ENCODE measurements at regions not wholly inside any gene's neighbourhood (a gene's known extent, or its start where the extent isn't known, plus 50 kb on each side); places are given as distances from the start of the nearest gene placed in this dataset.

DNA sequence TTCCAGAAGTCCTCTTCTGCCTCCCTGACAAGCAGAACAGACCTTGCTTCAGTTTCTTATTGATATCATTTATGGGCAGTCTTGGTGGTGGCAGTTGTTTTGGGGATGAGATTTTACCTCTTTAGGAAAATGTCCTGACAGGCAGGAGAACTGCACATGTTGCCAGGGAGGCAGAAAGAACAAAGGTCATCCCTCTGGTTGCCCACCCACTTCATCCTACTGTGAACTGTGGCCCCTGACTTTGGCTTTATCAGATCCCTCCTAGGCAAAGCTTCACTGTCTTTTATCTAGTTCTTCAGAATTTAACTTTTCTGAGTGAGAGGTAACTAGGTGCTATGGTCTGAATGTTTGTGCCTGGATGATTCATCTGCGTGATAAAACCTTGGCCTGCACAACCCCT lies 2071.3 kb upstream of the CELF4 start (continued):
- TF ChIP-seq HDAC2 (IDR thresholded peaks at IDR 0.05) (no peak), BCL11A (IDR thresholded peaks at IDR 0.05; ENCODE audit: low read depth, low read length) (no peak), FOXK2 (IDR thresholded peaks at IDR 0.05) (no peak), SIX5 (IDR thresholded peaks at IDR 0.05; ENCODE audit: low read depth, low read length, severe bottlenecking) (no peak), HCFC1 (IDR thresholded peaks at IDR 0.05; ENCODE audit: low read length) (no peak)
- TF ChIP-seq, protein P1, sequence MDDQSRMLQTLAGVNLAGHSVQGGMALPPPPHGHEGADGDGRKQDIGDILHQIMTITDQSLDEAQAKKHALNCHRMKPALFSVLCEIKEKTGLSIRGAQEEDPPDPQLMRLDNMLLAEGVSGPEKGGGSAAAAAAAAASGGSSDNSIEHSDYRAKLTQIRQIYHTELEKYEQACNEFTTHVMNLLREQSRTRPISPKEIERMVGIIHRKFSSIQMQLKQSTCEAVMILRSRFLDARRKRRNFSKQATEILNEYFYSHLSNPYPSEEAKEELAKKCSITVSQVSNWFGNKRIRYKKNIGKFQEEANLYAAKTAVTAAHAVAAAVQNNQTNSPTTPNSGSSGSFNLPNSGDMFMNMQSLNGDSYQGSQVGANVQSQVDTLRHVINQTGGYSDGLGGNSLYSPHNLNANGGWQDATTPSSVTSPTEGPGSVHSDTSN (IDR thresholded peaks at IDR 0.05; ENCODE audit: insufficient replicate concordance, low read depth, low read length) = no peak

DNA sequence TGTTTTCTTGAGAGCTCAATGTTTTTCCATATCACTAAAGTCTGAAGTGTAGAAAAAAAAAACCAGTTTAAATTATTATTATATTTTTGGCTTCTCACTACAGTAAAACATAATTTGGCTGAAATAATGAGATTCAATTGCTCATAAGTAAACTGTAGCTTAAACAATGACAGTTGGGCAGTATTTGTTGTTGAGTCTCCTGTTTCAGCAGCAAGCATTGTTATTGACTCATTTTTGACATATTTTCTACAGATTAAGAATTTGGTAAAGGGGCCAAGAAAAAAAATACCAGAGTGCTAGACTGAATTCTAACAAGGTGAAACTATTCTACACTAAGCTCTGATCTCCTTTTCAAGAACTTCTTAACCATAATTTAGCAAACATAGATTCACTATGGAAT lies 2070.4 kb upstream of the CELF4 start:
- POLR2A ChIA-PET = no interaction called here
- no peaks in the 10 kb centered on the region for H3K36me3 ChIP-seq (ENCODE audit: control insufficient read depth in 2 of 2, insufficient read depth in 2 of 2, low read length in 1 of 2)
- H2AFZ ChIP-seq (ENCODE audit: control insufficient read depth, low read depth, low read length) = no peak overlapping the region
- in situ Hi-C loops (cut with MboI) (no loop called here), intact Hi-C loops (cut with micrococcal nuclease; ENCODE audit: unreplicated experiment) (no loop called here)
- DNase-seq (ENCODE audit: low read depth, low spot score) = no peak
- no TSS peak for BruUV-seq (replicated peaks)
- FAIRE-seq = no peak
- H3K4me1 ChIP-seq (ENCODE audit: control insufficient read depth, insufficient read depth, low read length) = no peaks in the 10 kb centered on the region
- H3K27ac ChIP-seq (ENCODE audit: control insufficient read depth, insufficient read depth) = no peak overlapping the region
- no peak overlapping the region for H3K4me3 ChIP-seq
- no peak overlapping the region for H3K4me2 ChIP-seq (ENCODE audit: control insufficient read depth, insufficient read depth)
- no peak overlapping the region for H3K9ac ChIP-seq (ENCODE audit: control insufficient read depth, insufficient read depth, low read length)
- H3K79me2 ChIP-seq (ENCODE audit: control insufficient read depth, insufficient read depth, low read length) = no peaks in the 10 kb centered on the region
- SMC1A ChIA-PET (ENCODE audit: uncharacterized antibody, unreplicated experiment) = interaction anchor here (0.5 to 0.9 kb wide), 3 partner anchors 25 to 1076 kb away, joined by 3 to 4 read pairs (median 3); no protein-coding TSS in a partner anchor
- no peaks in the 10 kb centered on the region for H3K27me3 ChIP-seq (replicated peaks in 1 of 2; ENCODE audit: control insufficient read depth in 2 of 2, insufficient read depth in 2 of 2, low read length in 1 of 2)
- CTCF ChIA-PET = no interaction called here
- ATAC-seq = no peak
- no peaks in the 10 kb centered on the region for H4K20me1 ChIP-seq (ENCODE audit: control insufficient read depth, insufficient read depth)
- no peaks in the 10 kb centered on the region for H3K9me3 ChIP-seq (replicated peaks; ENCODE audit: control insufficient read depth, insufficient read depth, low read length)
- RAD21 ChIA-PET (ENCODE audit: unreplicated experiment) = no interaction called here
- TF ChIP-seq, protein P2, sequence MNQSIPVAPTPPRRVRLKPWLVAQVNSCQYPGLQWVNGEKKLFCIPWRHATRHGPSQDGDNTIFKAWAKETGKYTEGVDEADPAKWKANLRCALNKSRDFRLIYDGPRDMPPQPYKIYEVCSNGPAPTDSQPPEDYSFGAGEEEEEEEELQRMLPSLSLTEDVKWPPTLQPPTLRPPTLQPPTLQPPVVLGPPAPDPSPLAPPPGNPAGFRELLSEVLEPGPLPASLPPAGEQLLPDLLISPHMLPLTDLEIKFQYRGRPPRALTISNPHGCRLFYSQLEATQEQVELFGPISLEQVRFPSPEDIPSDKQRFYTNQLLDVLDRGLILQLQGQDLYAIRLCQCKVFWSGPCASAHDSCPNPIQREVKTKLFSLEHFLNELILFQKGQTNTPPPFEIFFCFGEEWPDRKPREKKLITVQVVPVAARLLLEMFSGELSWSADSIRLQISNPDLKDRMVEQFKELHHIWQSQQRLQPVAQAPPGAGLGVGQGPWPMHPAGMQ (IDR thresholded peaks at IDR 0.05; ENCODE audit: borderline replicate concordance) = no peak
- TF ChIP-seq HDGF (IDR thresholded peaks at IDR 0.05) = no peak
- no peak for TF ChIP-seq NFXL1 (IDR thresholded peaks at IDR 0.05; ENCODE audit: borderline replicate concordance)
- TF ChIP-seq STAT3 (IDR thresholded peaks at IDR 0.05; ENCODE audit: low read depth, low read length) = no peak
- no peak for TF ChIP-seq IRF4 (IDR thresholded peaks at IDR 0.05; ENCODE audit: low read depth, low read length)
- TF ChIP-seq TCF7 (IDR thresholded peaks at IDR 0.05; ENCODE audit: borderline replicate concordance) = no peak
- TF ChIP-seq CHD4 (IDR thresholded peaks at IDR 0.05) = no peak
- TF ChIP-seq, protein P3, sequence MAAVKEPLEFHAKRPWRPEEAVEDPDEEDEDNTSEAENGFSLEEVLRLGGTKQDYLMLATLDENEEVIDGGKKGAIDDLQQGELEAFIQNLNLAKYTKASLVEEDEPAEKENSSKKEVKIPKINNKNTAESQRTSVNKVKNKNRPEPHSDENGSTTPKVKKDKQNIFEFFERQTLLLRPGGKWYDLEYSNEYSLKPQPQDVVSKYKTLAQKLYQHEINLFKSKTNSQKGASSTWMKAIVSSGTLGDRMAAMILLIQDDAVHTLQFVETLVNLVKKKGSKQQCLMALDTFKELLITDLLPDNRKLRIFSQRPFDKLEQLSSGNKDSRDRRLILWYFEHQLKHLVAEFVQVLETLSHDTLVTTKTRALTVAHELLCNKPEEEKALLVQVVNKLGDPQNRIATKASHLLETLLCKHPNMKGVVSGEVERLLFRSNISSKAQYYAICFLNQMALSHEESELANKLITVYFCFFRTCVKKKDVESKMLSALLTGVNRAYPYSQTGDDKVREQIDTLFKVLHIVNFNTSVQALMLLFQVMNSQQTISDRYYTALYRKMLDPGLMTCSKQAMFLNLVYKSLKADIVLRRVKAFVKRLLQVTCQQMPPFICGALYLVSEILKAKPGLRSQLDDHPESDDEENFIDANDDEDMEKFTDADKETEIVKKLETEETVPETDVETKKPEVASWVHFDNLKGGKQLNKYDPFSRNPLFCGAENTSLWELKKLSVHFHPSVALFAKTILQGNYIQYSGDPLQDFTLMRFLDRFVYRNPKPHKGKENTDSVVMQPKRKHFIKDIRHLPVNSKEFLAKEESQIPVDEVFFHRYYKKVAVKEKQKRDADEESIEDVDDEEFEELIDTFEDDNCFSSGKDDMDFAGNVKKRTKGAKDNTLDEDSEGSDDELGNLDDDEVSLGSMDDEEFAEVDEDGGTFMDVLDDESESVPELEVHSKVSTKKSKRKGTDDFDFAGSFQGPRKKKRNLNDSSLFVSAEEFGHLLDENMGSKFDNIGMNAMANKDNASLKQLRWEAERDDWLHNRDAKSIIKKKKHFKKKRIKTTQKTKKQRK (IDR thresholded peaks at IDR 0.05; ENCODE audit: low read depth, low read length) = no peak
- TF ChIP-seq, protein P4, sequence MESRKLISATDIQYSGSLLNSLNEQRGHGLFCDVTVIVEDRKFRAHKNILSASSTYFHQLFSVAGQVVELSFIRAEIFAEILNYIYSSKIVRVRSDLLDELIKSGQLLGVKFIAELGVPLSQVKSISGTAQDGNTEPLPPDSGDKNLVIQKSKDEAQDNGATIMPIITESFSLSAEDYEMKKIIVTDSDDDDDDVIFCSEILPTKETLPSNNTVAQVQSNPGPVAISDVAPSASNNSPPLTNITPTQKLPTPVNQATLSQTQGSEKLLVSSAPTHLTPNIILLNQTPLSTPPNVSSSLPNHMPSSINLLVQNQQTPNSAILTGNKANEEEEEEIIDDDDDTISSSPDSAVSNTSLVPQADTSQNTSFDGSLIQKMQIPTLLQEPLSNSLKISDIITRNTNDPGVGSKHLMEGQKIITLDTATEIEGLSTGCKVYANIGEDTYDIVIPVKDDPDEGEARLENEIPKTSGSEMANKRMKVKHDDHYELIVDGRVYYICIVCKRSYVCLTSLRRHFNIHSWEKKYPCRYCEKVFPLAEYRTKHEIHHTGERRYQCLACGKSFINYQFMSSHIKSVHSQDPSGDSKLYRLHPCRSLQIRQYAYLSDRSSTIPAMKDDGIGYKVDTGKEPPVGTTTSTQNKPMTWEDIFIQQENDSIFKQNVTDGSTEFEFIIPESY (IDR thresholded peaks at IDR 0.05) = no peak
- TF ChIP-seq SRF (IDR thresholded peaks at IDR 0.05; ENCODE audit: low read depth in 2 of 2, low read length in 2 of 2) = no peak
- no peak for TF ChIP-seq TCF3 (IDR thresholded peaks at IDR 0.05; ENCODE audit: borderline replicate concordance, insufficient read depth, low read depth, low read length)

Data from GM12878 (cell line).